PC-9 (cell line): ENCODE measurements at regions not wholly inside any gene's neighbourhood (a gene's known extent, or its start where the extent isn't known, plus 50 kb on each side); places are given as distances from the start of the nearest gene placed in this dataset.

Source experiments
- BruUV-seq: library from RNA; stranded (reverse); fragments of 400-500 nt; replicated peaks from 2 replicates; lab custom pipeline; 2021; lab: Mats Ljungman, UMichigan
- CTCF ChIA-PET: fragments of 300-600 bp; sonication (Branson Sonifier 250); formaldehyde crosslinking; loops from one replicate; lab custom pipeline; 2022; ENCODE audit warnings: antibody characterized with exemption; lab: Charles Lee
- POLR2A ChIA-PET: fragments of 300-600 bp; sonication (Branson Sonifier 250); formaldehyde crosslinking; loops from one replicate; lab custom pipeline; 2022; ENCODE audit warnings: antibody characterized with exemption; ENCODE audit not compliant: unreplicated experiment; lab: Charles Lee
- DNase-seq, 2 experiments: peaks; one replicate each; pipeline versions ENCODE4 v3.0.0 to v3.0.0-alpha.2; 2015 to 2022; ENCODE audit warnings: mixed read lengths in 1 of 2
- H2AFZ ChIP-seq: fragments of 200-600 bp; sonication (generic); 2 replicates; pipeline ENCODE4 v1.8.1; 2017; ENCODE audit warnings: antibody characterized with exemption
- H3F3A ChIP-seq: fragments of 200-600 bp; sonication (generic); 2 replicates; pipeline ENCODE4 v1.8.1; 2017; ENCODE audit warnings: antibody characterized with exemption, mild to moderate bottlenecking, low read depth; ENCODE audit not compliant: insufficient read depth
- H3K27ac ChIP-seq: fragments of 200-600 bp; sonication (generic); 2 replicates; pipeline ENCODE4 v1.6.1; 2016; ENCODE audit warnings: mixed run types
- H3K27me3 ChIP-seq: fragments of 200-600 bp; sonication (generic); 2 replicates; pipeline ENCODE4 v1.6.1; 2016; ENCODE audit warnings: low read depth, mixed run types; ENCODE audit not compliant: insufficient read depth
- H3K36me3 ChIP-seq: fragments of 200-600 bp; sonication (generic); 2 replicates; pipeline ENCODE4 v1.6.1; 2016; ENCODE audit warnings: low read depth, mixed run types
- H3K4me1 ChIP-seq: fragments of 200-600 bp; sonication (generic); replicated peaks from 2 replicates; pipeline ENCODE4 v1.6.1; 2016; ENCODE audit warnings: mixed run types; ENCODE audit not compliant: insufficient read depth
- H3K4me2 ChIP-seq: fragments of 200-600 bp; sonication (generic); 2 replicates; pipeline ENCODE4 v1.6.1; 2017; ENCODE audit warnings: mixed run types
- H3K4me3 ChIP-seq: fragments of 200-600 bp; sonication (generic); 2 replicates; pipeline ENCODE4 v1.6.1; 2016; ENCODE audit warnings: mixed run types
- H3K79me2 ChIP-seq: fragments of 200-600 bp; sonication (generic); 2 replicates; pipeline ENCODE4 v1.6.1; 2017; ENCODE audit warnings: low read depth, mixed run types
- H3K9me2 ChIP-seq: fragments of 200-600 bp; sonication (generic); 2 replicates; pipeline ENCODE4 v1.8.1; 2017; ENCODE audit warnings: mild to moderate bottlenecking; ENCODE audit not compliant: insufficient read depth
- H3K9me3 ChIP-seq: fragments of 200-600 bp; sonication (generic); 2 replicates; pipeline ENCODE4 v1.8.1; 2016; ENCODE audit warnings: low read depth; ENCODE audit not compliant: insufficient read depth
- H4K20me1 ChIP-seq: fragments of 200-600 bp; sonication (generic); 2 replicates; pipeline ENCODE4 v1.8.1; 2017; ENCODE audit not compliant: insufficient read depth
- CTCF ChIP-seq: fragments of 200-600 bp; sonication (generic); conservative IDR thresholded peaks from 2 replicates; pipeline ENCODE4 v1.6.1; 2017; ENCODE audit warnings: mixed run types, antibody characterized with exemption, mild to moderate bottlenecking, moderate library complexity
- EZH2 ChIP-seq: fragments of 200-600 bp; sonication (generic); IDR thresholded peaks from 2 replicates; pipeline ENCODE4 v1.8.0; 2017; ENCODE audit warnings: antibody characterized with exemption, low read depth
- intact Hi-C: fragments of 100-400 bp; cut with micrococcal nuclease; formaldehyde crosslinking; loops from one replicate; pipeline ENCODE4 v1.10.0; 2022; ENCODE audit not compliant: unreplicated experiment

- no TSS peak for BruUV-seq
- Histone ChIP-seq H3K27ac (no peak overlapping the region), H3K4me1 (no peaks in the 10 kb centered on the region), H2AFZ (no peak overlapping the region), H3K4me3 (no peak overlapping the region), H4K20me1 (no peaks in the 10 kb centered on the region), H3K36me3 (no peaks in the 10 kb centered on the region), H3F3A (no peaks in the 10 kb centered on the region), H3K79me2 (no peaks in the 10 kb centered on the region), H3K9me3 (no peaks in the 10 kb centered on the region), H3K4me2 (no peak overlapping the region), H3K9me2 (no peaks in the 10 kb centered on the region), H3K27me3 (no peaks in the 10 kb centered on the region)
- DNase-seq = no peak
- CTCF ChIA-PET = no interaction called here
- POLR2A ChIA-PET = no interaction called here
- intact Hi-C loops = no loop called here
- TF ChIP-seq EZH2 (no peak), CTCF (no peak)
Observed at GRCh38 chr1:198845271-198845670, 206.4 kb downstream of the PTPRC start.

- TF ChIP-seq EZH2 = no peak
- TF ChIP-seq CTCF = no peak
- H3F3A ChIP-seq = no peaks in the 10 kb centered on the region
- no TSS peak for BruUV-seq
- H3K4me3 ChIP-seq = no peak overlapping the region
- intact Hi-C loops = no loop called here
- POLR2A ChIA-PET = no interaction called here
- H3K4me1 ChIP-seq = no peaks in the 10 kb centered on the region
- H3K36me3 ChIP-seq = no peaks in the 10 kb centered on the region
- H4K20me1 ChIP-seq = no peaks in the 10 kb centered on the region
- no peaks in the 10 kb centered on the region for H3K27me3 ChIP-seq
- no peaks in the 10 kb centered on the region for H3K9me3 ChIP-seq
- no peak for DNase-seq
- no peak overlapping the region for H3K27ac ChIP-seq
- no peak overlapping the region for H2AFZ ChIP-seq
- CTCF ChIA-PET = no interaction called here
- no peaks in the 10 kb centered on the region for H3K79me2 ChIP-seq
- no peaks in the 10 kb centered on the region for H3K9me2 ChIP-seq
- no peak overlapping the region for H3K4me2 ChIP-seq
Observed at GRCh38 chr1:198845851-198846250, 207.0 kb downstream of the PTPRC start.

GRCh38 chr1:198846556-198846955, 207.7 kb downstream of the PTPRC start:
- BruUV-seq = no TSS peak
- H3K4me3 ChIP-seq = no peak overlapping the region
- H2AFZ ChIP-seq = no peak overlapping the region
- no peaks in the 10 kb centered on the region for H3K9me2 ChIP-seq
- POLR2A ChIA-PET = no interaction called here
- H3F3A ChIP-seq = no peaks in the 10 kb centered on the region
- no peak for TF ChIP-seq EZH2
- no peak for TF ChIP-seq CTCF
- no peaks in the 10 kb centered on the region for H3K36me3 ChIP-seq
- intact Hi-C loops = no loop called here
- H3K4me2 ChIP-seq = no peak overlapping the region
- no peak for DNase-seq
- no peaks in the 10 kb centered on the region for H3K9me3 ChIP-seq
- H3K27ac ChIP-seq = no peak overlapping the region
- CTCF ChIA-PET = no interaction called here
- H4K20me1 ChIP-seq = no peaks in the 10 kb centered on the region
- no peaks in the 10 kb centered on the region for H3K79me2 ChIP-seq
- H3K4me1 ChIP-seq = no peaks in the 10 kb centered on the region
- H3K27me3 ChIP-seq = no peaks in the 10 kb centered on the region
